ENCODE measurements at regions not wholly inside any gene's neighbourhood (a gene's known extent, or its start where the extent isn't known, plus 50 kb on each side); places are given as distances from the start of the nearest gene placed in this dataset.
A peak's percentile ranks its signal among the peaks of the same experiment; 100 is the strongest.

- FAIRE-seq (no peak), ATAC-seq (peak in 1 of 2 experiments; percentile 48; a peak in 2 of 6 replicates), DNase-seq (ENCODE audit: low read depth in 1 of 2, low spot score in 1 of 2) (no peak)
- POLR2A ChIA-PET: no interaction called here
- Histone ChIP-seq H3K27ac (no peak overlapping the region), H3K4me2 (no peak overlapping the region), H3K9me3 (peaks cover 7% of the 10 kb centered on the region; the same call in 2 of the 3 replicates), H3K4me1 (0 out of 3 replicates have a peak, but pooled peaks cover 3% of the 10 kb centered on the region), H3K4me3 (no peak overlapping the region)
- CTCF ChIA-PET: interaction anchor here (1.4 to 2.2 kb wide), 2 partner anchors 11 to 14 kb away, joined by 3 to 7 read pairs; no protein-coding TSS in a partner anchor
- 70% methylated on average over 14 of the region's 14 CpGs for WGBS (ENCODE audit: missing lambda C conversion rate)
- TF ChIP-seq, protein P1, sequence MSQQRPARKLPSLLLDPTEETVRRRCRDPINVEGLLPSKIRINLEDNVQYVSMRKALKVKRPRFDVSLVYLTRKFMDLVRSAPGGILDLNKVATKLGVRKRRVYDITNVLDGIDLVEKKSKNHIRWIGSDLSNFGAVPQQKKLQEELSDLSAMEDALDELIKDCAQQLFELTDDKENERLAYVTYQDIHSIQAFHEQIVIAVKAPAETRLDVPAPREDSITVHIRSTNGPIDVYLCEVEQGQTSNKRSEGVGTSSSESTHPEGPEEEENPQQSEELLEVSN (IDR thresholded peaks at IDR 0.05; ENCODE audit: borderline replicate concordance, low read depth): no peak
- TF ChIP-seq ZSCAN20 (CRISPR knock-in tag; IDR thresholded peaks at IDR 0.05): no peak
- TF ChIP-seq HOXA7 (CRISPR knock-in tag; IDR thresholded peaks at IDR 0.05): no peak
- TF ChIP-seq KDM5A (IDR thresholded peaks at IDR 0.05): no peak
These were observed 127.6 kb upstream of the NCOR2 start for GRCh38 chr12:124694846-124695497.

- TF ChIP-seq, protein P2, sequence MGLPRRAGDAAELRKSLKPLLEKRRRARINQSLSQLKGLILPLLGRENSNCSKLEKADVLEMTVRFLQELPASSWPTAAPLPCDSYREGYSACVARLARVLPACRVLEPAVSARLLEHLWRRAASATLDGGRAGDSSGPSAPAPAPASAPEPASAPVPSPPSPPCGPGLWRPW (IDR thresholded peaks at IDR 0.05): no peak
- no peak for TF ChIP-seq ESRRA (IDR thresholded peaks at IDR 0.05; ENCODE audit: borderline replicate concordance, low read length)
- Histone ChIP-seq H3K9me3 (peaks cover 7% of the 10 kb centered on the region; the same call in 2 of the 3 replicates), H3K27ac (no peak overlapping the region), H3K4me2 (no peak overlapping the region), H3K4me1 (0 out of 3 replicates have a peak, but pooled peaks cover 3% of the 10 kb centered on the region), H3K4me3 (no peak overlapping the region)
- POLR2A ChIA-PET: no interaction called here
- FAIRE-seq (no peak), ATAC-seq (no peak), DNase-seq (ENCODE audit: low read depth in 1 of 2, low spot score in 1 of 2) (no peak)
- WGBS (ENCODE audit: missing lambda C conversion rate): 69% methylated on average over 5 of the region's 5 CpGs
- CTCF ChIA-PET: no interaction called here
These were observed 126.8 kb upstream of the NCOR2 start for GRCh38 chr12:124694250-124694649.

DNA sequence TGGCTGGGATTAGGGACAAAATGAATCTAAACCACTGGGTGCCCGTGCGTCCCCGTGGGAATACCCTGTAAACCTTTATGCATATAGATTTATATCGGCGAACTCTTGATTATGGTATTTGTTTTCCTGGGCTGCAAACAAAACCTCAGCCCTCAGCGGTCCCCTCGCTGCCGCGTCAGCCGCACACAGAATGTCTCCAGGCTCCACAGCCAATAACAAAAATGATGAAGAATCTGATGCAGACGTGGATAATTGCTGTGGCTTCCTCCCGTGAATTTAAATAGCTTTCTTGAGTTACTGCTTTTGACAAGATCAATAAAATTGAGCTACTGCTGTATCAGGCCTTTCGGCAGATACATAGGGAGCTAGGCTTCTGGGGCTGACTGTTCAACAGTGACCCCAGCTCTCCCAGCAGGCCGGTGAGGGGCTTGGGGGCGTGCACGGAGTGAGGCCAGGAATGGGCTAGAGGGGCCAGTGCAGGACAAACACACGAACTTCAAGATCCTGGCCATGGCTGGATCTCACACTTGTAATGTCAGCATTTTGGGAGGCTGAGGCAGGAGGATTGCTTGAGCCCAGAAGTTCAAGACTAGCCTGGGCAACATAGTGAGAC lies 125.8 kb upstream of the NCOR2 start:
- WGBS (ENCODE audit: missing lambda C conversion rate): 62% methylated on average over 17 of the region's 17 CpGs
- H3K9me3 ChIP-seq: peaks cover 7% of the 10 kb centered on the region; the same call in 2 of the 3 replicates
- no peak for ATAC-seq
- H3K27ac ChIP-seq: no peak overlapping the region
- H3K4me3 ChIP-seq: no peak overlapping the region
- DNase-seq (ENCODE audit: low read depth in 1 of 2, low spot score in 1 of 2): no peak
- FAIRE-seq: no peak
- ChIA-PET CTCF (interaction anchor here (0.6 to 0.9 kb wide), 2 partner anchors 9 to 274 kb away, joined by 3 read pairs; no protein-coding TSS in a partner anchor), POLR2A (no interaction called here)
- H3K4me1 ChIP-seq: 0 out of 3 replicates have a peak, but pooled peaks cover 3% of the 10 kb centered on the region
- TF ChIP-seq ZFP36 (IDR thresholded peaks at IDR 0.05; ENCODE audit: borderline replicate concordance, partially characterized antibody): no peak
- no peak for TF ChIP-seq MYC (IDR thresholded peaks at IDR 0.05; ENCODE audit: borderline replicate concordance, low read length)
- no peak for TF ChIP-seq RARB (CRISPR knock-in tag; IDR thresholded peaks at IDR 0.05)
- no peak for TF ChIP-seq ATOH8 (CRISPR knock-in tag; IDR thresholded peaks at IDR 0.05; ENCODE audit: low read depth)
- TF ChIP-seq, protein P1 (IDR thresholded peaks at IDR 0.05; ENCODE audit: borderline replicate concordance, low read depth): no peak
- TF ChIP-seq MAFK (IDR thresholded peaks at IDR 0.05; ENCODE audit: partially characterized antibody): no peak
- no peak for TF ChIP-seq CTCF (IDR thresholded peaks at IDR 0.05)
- no peak for TF ChIP-seq JUNB (IDR thresholded peaks at IDR 0.05)
- no peak overlapping the region for H3K4me2 ChIP-seq

Measured in A549 (cell line).